ENCODE measurements at regions not wholly inside any gene's neighbourhood (a gene's known extent, or its start where the extent isn't known, plus 50 kb on each side); places are given as distances from the start of the nearest gene placed in this dataset.

- TF ChIP-seq CTCF (IDR thresholded peaks at IDR 0.05) = no peak
- no peak for TF ChIP-seq POLR2A (IDR thresholded peaks at IDR 0.05)
Observed at GRCh38 chr7:118078015-118078414, 105.9 kb upstream of the LSM8 start.
